ENCODE measurements at regions not wholly inside any gene's neighbourhood (a gene's known extent, or its start where the extent isn't known, plus 50 kb on each side); places are given as distances from the start of the nearest gene placed in this dataset.

DNA sequence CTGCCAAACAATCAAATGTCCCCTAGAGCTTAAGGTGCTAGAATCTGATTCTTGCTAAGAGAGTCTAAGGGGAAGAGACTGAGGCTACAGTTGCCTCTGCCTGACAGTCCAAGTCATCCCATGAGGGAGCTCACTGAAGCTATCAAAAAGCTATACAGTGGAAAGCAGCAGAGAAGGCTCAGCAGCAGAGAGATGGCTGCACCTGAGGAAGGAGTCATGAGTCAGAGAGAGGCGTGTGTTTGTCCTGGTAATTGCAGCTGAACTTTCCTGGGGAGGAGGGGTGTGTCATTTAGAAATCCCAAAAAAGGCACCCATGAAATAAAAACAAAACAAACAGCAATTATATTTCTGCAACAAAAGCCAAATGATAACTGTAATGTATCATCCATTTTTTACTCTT, 305.2 kb upstream of the UBE2E3 start:
- Histone ChIP-seq H4K20me1 (ENCODE audit: insufficient read depth, low read length) (no peaks in the 10 kb centered on the region), H3K4me2 (ENCODE audit: low read depth, low read length) (no peak overlapping the region), H3K36me3 (replicated peaks; ENCODE audit: insufficient read depth, low read length) (no peaks in the 10 kb centered on the region), H3K4me3 (ENCODE audit: low read length) (no peak overlapping the region), H3K79me2 (ENCODE audit: low read length) (no peaks in the 10 kb centered on the region), H3K9ac (ENCODE audit: low read length) (no peak overlapping the region), H3K27ac (ENCODE audit: low read length) (no peak overlapping the region), H3K9me3 (replicated peaks; ENCODE audit: insufficient read depth, low read length) (no peaks in the 10 kb centered on the region), H3K9me2 (replicated peaks; ENCODE audit: insufficient read depth, low read length) (no peaks in the 10 kb centered on the region), H3F3A (ENCODE audit: insufficient read depth, low read length) (no peaks in the 10 kb centered on the region), H2AFZ (ENCODE audit: low read length) (no peak overlapping the region), H3K27me3 (replicated peaks; ENCODE audit: insufficient read depth, low read length) (no peaks in the 10 kb centered on the region), H3K4me1 (ENCODE audit: low read length) (no peaks in the 10 kb centered on the region)
- DNase-seq = no peak
- TF ChIP-seq EZH2phosphoT487 (IDR thresholded peaks at IDR 0.05; ENCODE audit: low read length) (no peak), EZH2 (optimal IDR thresholded peaks at IDR 0.05; ENCODE audit: low read depth, low read length) (no peak)
- TF ChIP-seq, protein P1, sequence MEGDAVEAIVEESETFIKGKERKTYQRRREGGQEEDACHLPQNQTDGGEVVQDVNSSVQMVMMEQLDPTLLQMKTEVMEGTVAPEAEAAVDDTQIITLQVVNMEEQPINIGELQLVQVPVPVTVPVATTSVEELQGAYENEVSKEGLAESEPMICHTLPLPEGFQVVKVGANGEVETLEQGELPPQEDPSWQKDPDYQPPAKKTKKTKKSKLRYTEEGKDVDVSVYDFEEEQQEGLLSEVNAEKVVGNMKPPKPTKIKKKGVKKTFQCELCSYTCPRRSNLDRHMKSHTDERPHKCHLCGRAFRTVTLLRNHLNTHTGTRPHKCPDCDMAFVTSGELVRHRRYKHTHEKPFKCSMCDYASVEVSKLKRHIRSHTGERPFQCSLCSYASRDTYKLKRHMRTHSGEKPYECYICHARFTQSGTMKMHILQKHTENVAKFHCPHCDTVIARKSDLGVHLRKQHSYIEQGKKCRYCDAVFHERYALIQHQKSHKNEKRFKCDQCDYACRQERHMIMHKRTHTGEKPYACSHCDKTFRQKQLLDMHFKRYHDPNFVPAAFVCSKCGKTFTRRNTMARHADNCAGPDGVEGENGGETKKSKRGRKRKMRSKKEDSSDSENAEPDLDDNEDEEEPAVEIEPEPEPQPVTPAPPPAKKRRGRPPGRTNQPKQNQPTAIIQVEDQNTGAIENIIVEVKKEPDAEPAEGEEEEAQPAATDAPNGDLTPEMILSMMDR (IDR thresholded peaks at IDR 0.05; ENCODE audit: low read length) = no peak

GRCh38 chr2:180672377-180672776, 308.0 kb upstream of the UBE2E3 start:
- Histone ChIP-seq H3K4me1 (ENCODE audit: low read length) (no peaks in the 10 kb centered on the region), H3K79me2 (ENCODE audit: low read length) (no peaks in the 10 kb centered on the region), H4K20me1 (ENCODE audit: insufficient read depth, low read length) (no peaks in the 10 kb centered on the region), H3F3A (ENCODE audit: insufficient read depth, low read length) (no peaks in the 10 kb centered on the region), H3K9ac (ENCODE audit: low read length) (no peak overlapping the region), H3K4me2 (ENCODE audit: low read depth, low read length) (no peak overlapping the region), H3K27me3 (replicated peaks; ENCODE audit: insufficient read depth, low read length) (no peaks in the 10 kb centered on the region), H2AFZ (ENCODE audit: low read length) (no peak overlapping the region), H3K9me2 (replicated peaks; ENCODE audit: insufficient read depth, low read length) (no peaks in the 10 kb centered on the region), H3K4me3 (ENCODE audit: low read length) (no peak overlapping the region), H3K9me3 (replicated peaks; ENCODE audit: insufficient read depth, low read length) (no peaks in the 10 kb centered on the region), H3K27ac (ENCODE audit: low read length) (no peak overlapping the region), H3K36me3 (replicated peaks; ENCODE audit: insufficient read depth, low read length) (no peaks in the 10 kb centered on the region)
- no peak for DNase-seq
- TF ChIP-seq, protein P1 (IDR thresholded peaks at IDR 0.05; ENCODE audit: low read length) = no peak
- no peak for TF ChIP-seq EZH2phosphoT487 (IDR thresholded peaks at IDR 0.05; ENCODE audit: low read length)
- TF ChIP-seq EZH2 (optimal IDR thresholded peaks at IDR 0.05; ENCODE audit: low read depth, low read length) = no peak

- H4K20me1 ChIP-seq (ENCODE audit: insufficient read depth, low read length) = no peaks in the 10 kb centered on the region
- H3K4me2 ChIP-seq (ENCODE audit: low read depth, low read length) = no peak overlapping the region
- no peaks in the 10 kb centered on the region for H3K27me3 ChIP-seq (replicated peaks; ENCODE audit: insufficient read depth, low read length)
- no peak overlapping the region for H3K27ac ChIP-seq (ENCODE audit: low read length)
- no peaks in the 10 kb centered on the region for H3K79me2 ChIP-seq (ENCODE audit: low read length)
- no peak overlapping the region for H3K4me3 ChIP-seq (ENCODE audit: low read length)
- no peaks in the 10 kb centered on the region for H3F3A ChIP-seq (ENCODE audit: insufficient read depth, low read length)
- no peak for DNase-seq
- H3K9me2 ChIP-seq (replicated peaks; ENCODE audit: insufficient read depth, low read length) = no peaks in the 10 kb centered on the region
- no peaks in the 10 kb centered on the region for H3K4me1 ChIP-seq (ENCODE audit: low read length)
- H3K9ac ChIP-seq (ENCODE audit: low read length) = no peak overlapping the region
- H3K9me3 ChIP-seq (replicated peaks; ENCODE audit: insufficient read depth, low read length) = no peaks in the 10 kb centered on the region
- H3K36me3 ChIP-seq (replicated peaks; ENCODE audit: insufficient read depth, low read length) = no peaks in the 10 kb centered on the region
- no peak for TF ChIP-seq EZH2 (optimal IDR thresholded peaks at IDR 0.05; ENCODE audit: low read depth, low read length)
- TF ChIP-seq, protein P1 (IDR thresholded peaks at IDR 0.05; ENCODE audit: low read length) = no peak
- no peak for TF ChIP-seq EZH2phosphoT487 (IDR thresholded peaks at IDR 0.05; ENCODE audit: low read length)
- H2AFZ ChIP-seq (ENCODE audit: low read length) = no peak overlapping the region
Measured at GRCh38 chr2:180670302-180671003, 310.0 kb upstream of the UBE2E3 start.
